ENCODE measurements at regions not wholly inside any gene's neighbourhood (a gene's known extent, or its start where the extent isn't known, plus 50 kb on each side); places are given as distances from the start of the nearest gene placed in this dataset.
"Not testable (repeated sequence)": the region's sequence is repeated elsewhere in the genome, so short reads cannot be mapped to it uniquely, and the experiment has no call there.

GRCh38 chrX:39242187-39242586, 440.9 kb downstream of the MID1IP1 start:
- DNase-seq = peak; percentile 6 to 18

- DNase-seq = peak in 1 of 2 donors; percentile 1
Measured at GRCh38 chrX:39244147-39244546, 442.9 kb downstream of the MID1IP1 start.

- no peak for DNase-seq
Measured at GRCh38 chrX:39245024-39245423, 443.8 kb downstream of the MID1IP1 start.

- no peak for DNase-seq
Measured at GRCh38 chrX:39247536-39247935, 446.3 kb downstream of the MID1IP1 start.

- no peak for DNase-seq
Measured at GRCh38 chrX:39248330-39248729, 447.1 kb downstream of the MID1IP1 start.

- DNase-seq = no peak
Measured at GRCh38 chrX:39249999-39250398, 448.7 kb downstream of the MID1IP1 start.

GRCh38 chrX:39251995-39252394, 450.7 kb downstream of the MID1IP1 start:
- no peak for DNase-seq

GRCh38 chrX:39253551-39253950, 452.3 kb downstream of the MID1IP1 start:
- peak; percentile 6 to 49 for DNase-seq

GRCh38 chrX:39258331-39258730, 457.1 kb downstream of the MID1IP1 start:
- no peak for DNase-seq

- DNase-seq = no peak
Measured at GRCh38 chrX:39260965-39261364, 459.7 kb downstream of the MID1IP1 start.

- DNase-seq = peak; percentile 47 to 51
Measured at GRCh38 chrX:39261446-39262147, 460.3 kb downstream of the MID1IP1 start.

- DNase-seq = no peak
Measured at GRCh38 chrX:39262641-39263040, 461.4 kb downstream of the MID1IP1 start.

GRCh38 chrX:39264023-39264422, 462.8 kb downstream of the MID1IP1 start:
- no peak for DNase-seq

GRCh38 chrX:39267176-39267575, 465.9 kb downstream of the MID1IP1 start:
- DNase-seq = no peak

GRCh38 chrX:39268207-39268606, 466.9 kb downstream of the MID1IP1 start:
- DNase-seq = no peak

GRCh38 chrX:39275500-39276068, 474.3 kb downstream of the MID1IP1 start:
- no peak for DNase-seq

GRCh38 chrX:39277685-39278390, 476.6 kb downstream of the MID1IP1 start:
- not testable (repeated sequence) for DNase-seq

- no peak for DNase-seq
Measured at GRCh38 chrX:39283239-39283638, 482.0 kb downstream of the MID1IP1 start.

GRCh38 chrX:39288592-39288991, 487.3 kb downstream of the MID1IP1 start:
- no peak for DNase-seq

GRCh38 chrX:39289827-39290226, 488.6 kb downstream of the MID1IP1 start:
- no peak for DNase-seq

- DNase-seq = no peak
Measured at GRCh38 chrX:39293203-39293602, 491.9 kb downstream of the MID1IP1 start.

- no peak for DNase-seq
Measured at GRCh38 chrX:39296472-39296871, 495.2 kb downstream of the MID1IP1 start.

GRCh38 chrX:39298821-39299220, 497.6 kb downstream of the MID1IP1 start:
- DNase-seq = no peak

GRCh38 chrX:39299615-39300014, 498.4 kb downstream of the MID1IP1 start:
- no peak for DNase-seq

All from inflammatory macrophage (primary cell).